ENCODE measurements at regions not wholly inside any gene's neighbourhood (a gene's known extent, or its start where the extent isn't known, plus 50 kb on each side); places are given as distances from the start of the nearest gene placed in this dataset.

GRCh38 chr4:185932491-185932890, 120.5 kb upstream of the SORBS2 start:
- Histone ChIP-seq H3K9ac (ENCODE audit: low read length) (no peak overlapping the region), H2AFZ (ENCODE audit: low read depth, low read length) (no peak overlapping the region), H3K79me2 (ENCODE audit: low read length) (no peaks in the 10 kb centered on the region), H3K36me3 (replicated peaks; ENCODE audit: low read depth, low read length) (no peaks in the 10 kb centered on the region), H3K27me3 (ENCODE audit: low read depth, low read length) (no peaks in the 10 kb centered on the region), H3K4me3 (ENCODE audit: low read length) (no peak overlapping the region), H3K27ac (ENCODE audit: low read length) (no peak overlapping the region), H4K20me1 (ENCODE audit: insufficient read depth, low read length) (no peaks in the 10 kb centered on the region), H3K9me3 (ENCODE audit: insufficient read depth, low read length) (no peaks in the 10 kb centered on the region), H3K4me2 (ENCODE audit: low read length) (no peak overlapping the region), H3K4me1 (ENCODE audit: low read length) (no peaks in the 10 kb centered on the region)
- TF ChIP-seq EZH2phosphoT487 (IDR thresholded peaks at IDR 0.05; ENCODE audit: low read depth) (no peak), CTCF (IDR thresholded peaks at IDR 0.05; ENCODE audit: low read depth, low read length) (no peak)

- H3K9ac ChIP-seq (ENCODE audit: low read length) = no peak overlapping the region
- no peaks in the 10 kb centered on the region for H3K79me2 ChIP-seq (ENCODE audit: low read length)
- no peaks in the 10 kb centered on the region for H3K27me3 ChIP-seq (ENCODE audit: low read depth, low read length)
- H3K36me3 ChIP-seq (replicated peaks; ENCODE audit: low read depth, low read length) = no peaks in the 10 kb centered on the region
- H3K27ac ChIP-seq (ENCODE audit: low read length) = no peak overlapping the region
- no peaks in the 10 kb centered on the region for H3K4me1 ChIP-seq (ENCODE audit: low read length)
- no peak overlapping the region for H3K4me3 ChIP-seq (ENCODE audit: low read length)
- H2AFZ ChIP-seq (ENCODE audit: low read depth, low read length) = no peak overlapping the region
- H3K4me2 ChIP-seq (ENCODE audit: low read length) = no peak overlapping the region
- no peaks in the 10 kb centered on the region for H3K9me3 ChIP-seq (ENCODE audit: insufficient read depth, low read length)
- H4K20me1 ChIP-seq (ENCODE audit: insufficient read depth, low read length) = no peaks in the 10 kb centered on the region
- TF ChIP-seq CTCF (IDR thresholded peaks at IDR 0.05; ENCODE audit: low read depth, low read length) (no peak), EZH2phosphoT487 (IDR thresholded peaks at IDR 0.05; ENCODE audit: low read depth) (no peak)
These were observed 121.1 kb upstream of the SORBS2 start for GRCh38 chr4:185933078-185933581.

- TF ChIP-seq CTCF (IDR thresholded peaks at IDR 0.05; ENCODE audit: low read depth, low read length) (no peak), EZH2phosphoT487 (IDR thresholded peaks at IDR 0.05; ENCODE audit: low read depth) (no peak)
These were observed 124.8 kb upstream of the SORBS2 start for GRCh38 chr4:185936650-185937376.

GRCh38 chr4:185938654-185939053, 126.7 kb upstream of the SORBS2 start:
- no peaks in the 10 kb centered on the region for H3K27me3 ChIP-seq (ENCODE audit: low read depth, low read length)
- no peak overlapping the region for H3K4me2 ChIP-seq (ENCODE audit: low read length)
- no peak overlapping the region for H3K4me3 ChIP-seq (ENCODE audit: low read length)
- H3K9me3 ChIP-seq (ENCODE audit: insufficient read depth, low read length) = no peaks in the 10 kb centered on the region
- no peaks in the 10 kb centered on the region for H3K4me1 ChIP-seq (ENCODE audit: low read length)
- no peaks in the 10 kb centered on the region for H4K20me1 ChIP-seq (ENCODE audit: insufficient read depth, low read length)
- no peak overlapping the region for H2AFZ ChIP-seq (ENCODE audit: low read depth, low read length)
- no peaks in the 10 kb centered on the region for H3K79me2 ChIP-seq (ENCODE audit: low read length)
- no peaks in the 10 kb centered on the region for H3K36me3 ChIP-seq (replicated peaks; ENCODE audit: low read depth, low read length)
- H3K27ac ChIP-seq (ENCODE audit: low read length) = no peak overlapping the region
- H3K9ac ChIP-seq (ENCODE audit: low read length) = no peak overlapping the region
- TF ChIP-seq CTCF (IDR thresholded peaks at IDR 0.05; ENCODE audit: low read depth, low read length) = no peak
- TF ChIP-seq EZH2phosphoT487 (IDR thresholded peaks at IDR 0.05; ENCODE audit: low read depth) = no peak

More at GRCh38 chr4:185936650-185937376, 124.8 kb upstream of the SORBS2 start:
- Histone ChIP-seq H3K4me2 (ENCODE audit: low read length) (no peak overlapping the region), H4K20me1 (ENCODE audit: insufficient read depth, low read length) (no peaks in the 10 kb centered on the region), H3K4me1 (ENCODE audit: low read length) (no peaks in the 10 kb centered on the region), H3K4me3 (ENCODE audit: low read length) (no peak overlapping the region), H3K36me3 (replicated peaks; ENCODE audit: low read depth, low read length) (no peaks in the 10 kb centered on the region), H3K27ac (ENCODE audit: low read length) (no peak overlapping the region), H3K9me3 (ENCODE audit: insufficient read depth, low read length) (no peaks in the 10 kb centered on the region), H3K27me3 (ENCODE audit: low read depth, low read length) (no peaks in the 10 kb centered on the region), H2AFZ (ENCODE audit: low read depth, low read length) (no peak overlapping the region), H3K9ac (ENCODE audit: low read length) (no peak overlapping the region), H3K79me2 (ENCODE audit: low read length) (no peaks in the 10 kb centered on the region)
